ENCODE measurements at regions not wholly inside any gene's neighbourhood (a gene's known extent, or its start where the extent isn't known, plus 50 kb on each side); places are given as distances from the start of the nearest gene placed in this dataset.

GRCh38 chr7:145082366-145083161, 246.7 kb upstream of the TPK1 start:
- Histone ChIP-seq H3K9me3 (replicated peaks; ENCODE audit: control insufficient read depth, insufficient read depth, low read length) (peaks cover 1% of the 10 kb centered on the region), H3K36me3 (ENCODE audit: control insufficient read depth in 2 of 2, extremely low read depth in 1 of 2, insufficient read depth in 2 of 2, low read length in 2 of 2) (no peaks in the 10 kb centered on the region), H3K4me2 (ENCODE audit: insufficient read depth, low read length) (no peak overlapping the region), H3K27ac (ENCODE audit: insufficient read depth, low read depth, low read length) (no peak overlapping the region), H4K20me1 (replicated peaks; ENCODE audit: control insufficient read depth, extremely low read depth, insufficient read depth, low read length) (no peaks in the 10 kb centered on the region), H3K79me2 (ENCODE audit: control insufficient read depth, insufficient read depth, low read length) (no peaks in the 10 kb centered on the region), H2AFZ (ENCODE audit: low read depth, low read length) (no peak overlapping the region), H3K9me1 (replicated peaks; ENCODE audit: control insufficient read depth, extremely low read depth, insufficient read depth, low read length) (no peaks in the 10 kb centered on the region), H3K27me3 (ENCODE audit: control insufficient read depth in 2 of 2, insufficient read depth in 2 of 2, low read length in 2 of 2) (no peaks in the 10 kb centered on the region), H3K4me1 (ENCODE audit: control insufficient read depth, extremely low read depth, insufficient read depth, low read length) (no peaks in the 10 kb centered on the region), H3K9ac (replicated peaks; ENCODE audit: extremely low read depth, insufficient read depth, low read length) (no peak overlapping the region), H3K4me3 (replicated peaks in 1 of 3; ENCODE audit: insufficient read depth in 1 of 3, low read depth in 1 of 3, low read length in 3 of 3) (no peak overlapping the region)
- intact Hi-C loops (cut with micrococcal nuclease) (no loop called here), dilution Hi-C loops (cut with MboI; ENCODE audit: extremely low pct_ligation_motif_present, low sequenced_read_pairs) (no loop called here)
- ChIA-PET POLR2A (no interaction called here), CTCF (no interaction called here)
- no peak for DNase-seq (ENCODE audit: low read depth, low spot score)
- no peak for FAIRE-seq
- no TSS peak for BruUV-seq (replicated peaks)
- TF ChIP-seq FOS (IDR thresholded peaks at IDR 0.05; ENCODE audit: borderline replicate concordance, insufficient read depth, low read length): no peak
- no peak for TF ChIP-seq POLR2AphosphoS5 (IDR thresholded peaks at IDR 0.05; ENCODE audit: insufficient read depth, low read depth, low read length)
- no peak for TF ChIP-seq POLR2A (IDR thresholded peaks at IDR 0.05; ENCODE audit: low read depth, low read length)
- TF ChIP-seq JUN (IDR thresholded peaks at IDR 0.05; ENCODE audit: borderline replicate concordance, insufficient read depth, insufficient read length, low read depth): no peak
- TF ChIP-seq, protein P1, sequence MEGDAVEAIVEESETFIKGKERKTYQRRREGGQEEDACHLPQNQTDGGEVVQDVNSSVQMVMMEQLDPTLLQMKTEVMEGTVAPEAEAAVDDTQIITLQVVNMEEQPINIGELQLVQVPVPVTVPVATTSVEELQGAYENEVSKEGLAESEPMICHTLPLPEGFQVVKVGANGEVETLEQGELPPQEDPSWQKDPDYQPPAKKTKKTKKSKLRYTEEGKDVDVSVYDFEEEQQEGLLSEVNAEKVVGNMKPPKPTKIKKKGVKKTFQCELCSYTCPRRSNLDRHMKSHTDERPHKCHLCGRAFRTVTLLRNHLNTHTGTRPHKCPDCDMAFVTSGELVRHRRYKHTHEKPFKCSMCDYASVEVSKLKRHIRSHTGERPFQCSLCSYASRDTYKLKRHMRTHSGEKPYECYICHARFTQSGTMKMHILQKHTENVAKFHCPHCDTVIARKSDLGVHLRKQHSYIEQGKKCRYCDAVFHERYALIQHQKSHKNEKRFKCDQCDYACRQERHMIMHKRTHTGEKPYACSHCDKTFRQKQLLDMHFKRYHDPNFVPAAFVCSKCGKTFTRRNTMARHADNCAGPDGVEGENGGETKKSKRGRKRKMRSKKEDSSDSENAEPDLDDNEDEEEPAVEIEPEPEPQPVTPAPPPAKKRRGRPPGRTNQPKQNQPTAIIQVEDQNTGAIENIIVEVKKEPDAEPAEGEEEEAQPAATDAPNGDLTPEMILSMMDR (IDR thresholded peaks at IDR 0.05; ENCODE audit: extremely low read depth in 1 of 2, insufficient read depth in 1 of 2, low read depth in 1 of 2, low read length in 2 of 2): no peak
- TF ChIP-seq MYC (IDR thresholded peaks at IDR 0.05; ENCODE audit: low read depth, low read length): no peak
- no peak for TF ChIP-seq EZH2 (IDR thresholded peaks at IDR 0.05; ENCODE audit: borderline replicate concordance, low read depth, low read length, severe bottlenecking)
- TF ChIP-seq GATA2 (IDR thresholded peaks at IDR 0.05; ENCODE audit: insufficient read depth, insufficient read length, low read depth, low read length): no peak
- TF ChIP-seq, protein P2, sequence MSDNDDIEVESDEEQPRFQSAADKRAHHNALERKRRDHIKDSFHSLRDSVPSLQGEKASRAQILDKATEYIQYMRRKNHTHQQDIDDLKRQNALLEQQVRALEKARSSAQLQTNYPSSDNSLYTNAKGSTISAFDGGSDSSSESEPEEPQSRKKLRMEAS (IDR thresholded peaks at IDR 0.05; ENCODE audit: insufficient read depth, insufficient read length): no peak

Measured in endothelial cell of umbilical vein (primary cell).